Iris pigment epithelial cell (primary cell): ENCODE measurements at regions not wholly inside any gene's neighbourhood (a gene's known extent, or its start where the extent isn't known, plus 50 kb on each side); places are given as distances from the start of the nearest gene placed in this dataset.

Experiments
- DNase-seq: peaks from one replicate; pipeline ENCODE4 v3.0.0-alpha.2; 2011; ENCODE audit warnings: low read depth

DNA sequence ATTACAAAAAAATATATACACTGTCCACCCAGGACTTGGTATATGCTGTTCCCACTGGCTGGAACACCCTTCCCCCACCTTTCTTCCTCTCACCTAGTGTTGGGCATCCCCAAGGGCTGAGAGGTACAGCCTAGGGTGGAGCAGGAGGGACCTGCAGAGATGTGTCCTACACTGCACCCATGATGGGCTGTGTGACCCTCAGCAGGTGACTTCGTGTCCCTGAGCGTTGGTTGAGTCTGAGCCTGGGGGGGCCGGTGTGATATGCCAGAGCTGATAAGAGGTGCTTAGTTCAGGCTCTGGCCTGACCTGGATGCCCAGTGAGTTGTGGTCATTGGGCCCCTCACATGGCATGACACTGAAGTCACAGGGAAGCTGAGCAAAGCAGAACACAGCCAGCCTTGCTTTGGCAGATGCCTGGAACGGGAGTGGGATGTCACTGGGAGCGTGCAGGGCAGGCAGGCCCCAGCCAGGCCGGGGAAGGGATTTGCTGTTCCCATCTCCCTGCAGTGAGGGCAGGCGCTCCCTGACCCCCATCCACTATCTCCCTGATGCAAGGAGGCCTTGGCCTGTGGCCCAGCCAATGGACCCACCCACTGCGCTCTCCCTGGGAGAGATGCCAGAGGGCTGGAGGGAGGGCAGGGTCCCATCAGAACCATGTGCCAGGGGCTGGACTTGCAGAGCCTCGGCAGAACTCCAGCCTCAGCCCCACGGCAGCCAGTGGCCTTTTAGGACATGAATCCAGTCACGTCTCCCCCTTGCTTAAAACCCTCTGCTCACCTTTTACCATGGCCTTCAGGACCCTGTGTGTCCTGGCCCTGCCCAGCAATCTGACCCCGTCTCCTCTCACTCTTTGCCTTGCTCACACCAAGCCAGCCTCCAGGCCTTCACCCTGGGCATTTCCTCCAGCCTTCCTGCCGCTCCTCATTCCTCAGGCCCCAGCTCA is 138.9 kb downstream of the MN1 start:
- no peak for DNase-seq

DNA sequence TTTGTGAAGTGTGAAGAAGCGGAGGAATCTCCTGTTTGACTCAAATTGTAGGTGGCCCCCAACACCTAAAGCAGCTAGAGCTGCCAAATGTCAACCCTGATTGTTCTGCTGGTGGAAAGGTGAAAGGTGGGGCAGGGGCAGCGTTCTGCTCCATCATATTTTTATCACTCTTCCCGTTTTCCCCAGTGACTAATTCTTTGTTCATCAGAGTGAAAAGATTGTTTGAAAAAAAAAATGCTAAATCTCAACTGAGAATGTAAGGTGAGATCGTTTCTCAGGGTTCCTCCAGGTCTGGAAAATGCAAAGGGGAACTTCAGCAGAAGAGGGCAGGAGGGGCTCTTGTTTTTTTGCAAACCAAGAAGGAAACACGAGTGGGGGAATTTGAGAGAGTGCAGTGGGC is 137.7 kb downstream of the MN1 start:
- DNase-seq: no peak

DNA sequence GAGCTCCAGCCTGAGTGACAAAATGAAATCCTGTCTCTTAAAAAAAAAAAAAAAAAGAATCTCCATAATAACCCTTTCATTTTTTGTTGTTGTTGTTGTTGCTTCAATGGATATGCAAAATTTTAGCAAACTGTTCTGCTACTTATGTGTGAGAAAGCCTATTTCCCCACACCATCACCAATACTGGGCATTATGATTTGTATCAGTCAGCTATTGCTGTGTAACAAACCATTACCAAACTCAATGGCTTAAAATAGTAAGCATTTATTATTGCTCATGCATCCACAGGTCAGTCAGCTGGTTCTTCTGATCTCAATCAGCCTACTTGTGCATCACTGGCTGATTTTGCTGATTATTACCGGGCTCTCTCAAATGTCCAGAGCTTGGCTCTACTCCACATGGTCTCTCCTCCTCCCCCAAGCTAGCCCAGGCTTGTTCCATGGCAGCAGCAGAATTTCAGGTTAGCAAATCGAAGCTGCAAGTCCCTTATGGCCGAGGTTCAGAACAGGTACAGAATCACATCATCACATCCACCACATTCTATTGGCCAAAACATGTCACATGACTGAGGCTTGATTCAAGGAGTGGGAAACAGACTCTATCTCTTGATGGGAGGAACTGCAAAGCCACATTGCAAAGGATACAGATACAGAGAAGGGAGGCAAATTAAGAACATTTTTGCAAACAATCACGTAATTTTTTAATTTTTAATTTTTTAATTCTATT is 135.1 kb downstream of the MN1 start:
- DNase-seq: no peak

DNA sequence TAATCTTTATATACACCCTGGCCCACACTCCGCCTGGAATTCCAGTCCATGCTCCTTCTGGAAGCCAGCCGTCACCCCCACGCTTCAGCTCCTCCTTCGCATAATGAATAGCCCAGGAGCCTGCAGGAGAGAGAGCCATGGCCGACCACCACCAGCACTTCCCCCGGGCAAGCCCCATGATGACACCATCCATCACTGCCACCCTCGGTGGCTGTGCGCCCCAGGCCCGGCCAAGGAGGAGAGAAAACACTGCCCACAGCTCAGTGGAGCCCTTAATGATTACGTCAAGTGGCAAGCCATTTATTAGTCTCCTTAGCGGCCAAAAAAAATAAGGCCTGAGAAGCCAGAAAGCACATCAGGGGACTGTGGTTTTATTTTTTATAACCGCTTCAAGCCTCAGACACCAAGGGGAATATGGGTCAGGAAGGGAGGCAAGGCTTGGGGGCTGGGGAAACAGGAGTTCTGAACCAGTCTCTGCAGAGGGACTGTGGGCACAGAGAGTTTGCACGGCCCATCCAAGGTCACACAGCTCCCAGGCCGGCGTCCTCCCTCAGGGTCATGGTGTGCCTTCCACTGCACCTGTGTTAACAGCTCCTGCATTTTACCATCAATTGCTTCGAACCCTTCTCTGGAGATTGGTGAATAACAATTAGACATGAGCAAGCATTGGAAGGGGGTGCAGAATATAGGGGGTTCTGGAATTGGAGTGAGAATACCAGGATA is 134.3 kb downstream of the MN1 start:
- DNase-seq: no peak

DNA sequence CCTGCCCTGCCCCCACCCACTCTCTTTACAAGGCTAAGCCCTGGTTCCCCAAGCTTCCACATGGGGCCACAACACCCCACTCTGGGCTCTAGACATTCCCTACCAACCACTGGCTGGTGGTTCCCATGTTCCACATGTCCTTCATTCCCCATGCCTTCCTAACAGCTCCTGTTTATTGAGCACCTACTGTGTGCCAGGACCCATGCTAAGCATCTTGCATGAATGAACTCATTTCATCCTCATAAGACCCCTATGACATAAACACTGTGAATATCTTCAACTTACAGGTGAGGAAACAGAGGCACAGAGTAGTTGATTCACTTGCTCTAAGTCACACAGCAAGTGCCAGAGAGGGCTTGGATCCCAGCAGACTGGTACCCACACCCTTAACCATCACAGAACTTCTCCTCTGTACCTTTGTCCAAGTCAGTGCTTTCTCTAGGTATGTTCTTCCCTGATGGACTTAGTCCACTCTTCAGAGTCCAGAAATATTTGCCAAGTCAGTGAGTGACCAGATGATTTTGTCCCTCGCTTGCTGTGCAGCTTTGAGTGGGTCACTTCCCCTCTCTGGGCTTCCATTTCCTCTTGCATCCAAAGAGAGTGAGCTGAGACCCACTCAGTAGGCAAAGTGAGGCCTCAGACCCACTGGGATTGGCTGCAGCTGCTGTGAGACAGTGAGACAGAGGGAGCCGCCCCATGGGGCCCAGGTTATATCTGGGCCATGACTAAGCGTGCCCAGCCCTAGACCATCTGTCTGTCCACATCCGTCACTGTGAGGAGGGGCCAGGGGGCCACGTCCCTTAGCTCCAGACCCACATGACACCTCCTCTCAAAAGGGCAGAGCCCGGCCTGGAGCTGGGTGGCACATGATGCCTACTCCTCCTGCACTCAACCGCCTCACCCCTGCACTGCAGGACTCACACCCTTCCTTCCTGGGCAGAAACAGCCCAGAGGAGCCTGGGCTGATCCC is 132.4 kb downstream of the MN1 start:
- peak; percentile 25 for DNase-seq

DNA sequence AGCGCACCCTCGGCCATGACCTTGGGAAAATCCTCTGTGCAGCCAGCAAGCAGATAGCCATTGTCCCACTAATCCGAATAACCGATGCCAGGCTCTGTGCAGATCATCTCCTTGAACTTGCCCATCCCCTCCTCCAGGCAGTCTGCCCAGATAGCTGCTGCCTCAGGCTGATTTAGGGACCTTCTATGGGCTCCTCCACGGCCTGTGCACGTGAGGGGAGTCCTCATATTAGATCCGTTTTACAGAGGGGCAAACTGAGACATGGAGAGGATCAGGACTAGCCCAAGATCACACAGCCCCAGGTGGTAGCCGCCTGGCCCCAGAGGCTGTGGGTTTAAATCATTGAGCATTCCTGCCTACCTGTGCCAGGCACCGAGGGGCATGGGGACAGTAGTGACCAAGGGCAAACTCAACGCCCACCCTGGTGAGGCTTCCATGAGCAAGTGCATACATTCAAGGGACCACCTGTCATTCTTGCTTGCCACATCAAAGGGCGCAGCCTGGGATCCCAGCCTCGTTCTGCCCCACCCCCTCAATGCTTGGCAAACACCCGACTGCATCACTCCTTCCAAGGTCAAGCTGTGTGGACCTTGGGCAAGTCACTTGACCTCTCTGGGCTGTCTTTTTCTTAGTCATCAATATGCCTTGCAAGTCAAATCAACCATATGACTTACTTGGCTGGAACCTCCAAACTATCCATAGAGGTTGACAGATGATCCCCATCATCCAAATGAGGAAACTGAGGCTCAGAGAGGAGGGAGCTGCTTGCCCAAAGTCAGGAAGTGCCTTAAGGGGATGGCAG is 131.6 kb downstream of the MN1 start:
- no peak for DNase-seq

DNA sequence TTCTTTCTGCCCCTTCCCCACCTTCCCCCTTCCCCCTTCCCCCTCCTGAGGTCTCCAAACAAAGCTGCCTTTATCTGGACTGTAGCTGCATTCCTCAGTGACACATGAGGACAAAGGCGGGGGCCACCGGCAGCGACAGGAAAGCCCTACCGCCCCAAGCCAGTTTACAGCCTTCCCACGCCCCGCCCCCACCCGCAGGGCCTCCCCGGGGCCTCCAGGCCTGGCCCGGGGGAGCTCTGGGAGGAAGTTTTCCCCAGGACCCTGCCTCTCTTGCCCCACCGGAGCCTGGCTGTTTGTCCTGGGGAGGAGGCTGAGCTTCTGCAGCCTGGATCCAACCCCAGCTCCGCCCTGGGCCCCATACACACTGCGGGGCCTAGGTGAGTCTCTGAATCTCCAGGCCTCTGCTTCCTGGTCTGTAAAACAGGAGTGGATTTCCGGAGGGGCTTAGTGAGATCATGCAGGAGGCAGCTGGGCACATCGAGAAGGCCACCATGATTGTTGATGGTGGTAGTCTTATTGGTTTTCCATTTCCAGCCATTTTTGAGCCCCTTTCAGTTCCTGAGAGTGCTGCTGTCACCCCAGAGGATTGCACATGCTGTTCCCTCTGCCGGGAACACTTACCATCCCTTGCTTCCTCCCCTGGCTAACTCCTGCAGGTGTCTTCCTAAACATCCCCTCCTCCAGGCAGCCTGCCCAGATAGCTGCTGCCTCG is 130.7 kb downstream of the MN1 start:
- no peak for DNase-seq

DNA sequence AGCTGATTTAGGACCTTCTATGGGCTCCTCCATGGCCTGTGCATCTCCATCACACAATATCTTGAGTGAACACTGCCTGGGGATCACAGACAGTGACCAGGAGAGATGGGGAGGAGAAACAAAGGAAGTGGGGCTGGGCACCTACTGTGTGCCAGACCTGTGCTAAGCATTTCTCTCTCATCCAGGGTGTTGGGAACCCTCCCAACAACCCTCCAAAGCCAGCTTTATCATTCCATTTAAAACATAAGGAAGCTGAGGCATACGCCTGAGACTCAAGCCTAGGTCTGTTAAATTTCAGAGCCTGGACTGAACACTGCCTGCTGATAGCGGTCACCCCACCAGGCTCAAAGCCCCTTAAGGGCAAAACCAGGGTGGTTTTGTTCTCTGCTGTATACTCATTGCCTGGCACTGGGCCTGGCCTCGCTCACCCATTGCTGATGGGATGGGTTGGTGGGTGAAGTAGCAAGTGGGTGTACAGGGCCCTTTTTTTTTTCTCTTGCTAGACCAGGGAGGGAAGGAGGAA is 130.1 kb downstream of the MN1 start:
- DNase-seq: no peak

DNA sequence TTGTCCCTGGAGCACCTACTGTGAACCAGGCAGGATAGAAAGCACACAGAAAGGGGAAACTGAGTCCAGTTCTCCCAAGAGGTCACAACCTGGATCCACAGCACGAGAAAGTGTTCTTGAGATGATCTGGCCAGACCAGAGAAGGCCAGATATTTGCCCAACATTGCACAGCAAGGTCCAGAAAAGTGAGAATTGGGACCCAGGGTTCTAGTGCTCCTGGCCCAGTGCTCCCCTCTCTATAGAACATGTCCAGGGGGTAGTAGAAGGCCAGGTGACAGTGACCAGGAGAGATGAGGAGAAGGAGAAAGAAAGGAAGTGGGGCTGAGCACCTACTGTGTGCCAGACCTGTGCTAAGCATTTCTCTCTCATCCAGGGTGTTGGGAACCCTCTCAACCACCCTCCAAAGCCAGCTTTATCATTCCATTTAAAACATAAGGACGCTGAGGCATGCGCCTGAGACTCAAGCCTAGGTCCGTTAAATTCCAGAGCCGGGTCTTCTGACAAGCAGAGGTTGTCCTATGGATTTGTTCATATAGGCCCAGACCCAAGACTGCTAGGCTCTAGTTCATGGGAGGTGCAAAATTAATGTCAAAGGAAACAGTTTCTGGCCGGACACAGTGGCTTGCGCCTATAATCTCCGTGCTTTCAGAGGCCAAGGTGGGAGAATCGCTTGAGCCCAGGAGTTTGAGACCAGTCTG is 128.7 kb downstream of the MN1 start:
- DNase-seq: no peak

DNA sequence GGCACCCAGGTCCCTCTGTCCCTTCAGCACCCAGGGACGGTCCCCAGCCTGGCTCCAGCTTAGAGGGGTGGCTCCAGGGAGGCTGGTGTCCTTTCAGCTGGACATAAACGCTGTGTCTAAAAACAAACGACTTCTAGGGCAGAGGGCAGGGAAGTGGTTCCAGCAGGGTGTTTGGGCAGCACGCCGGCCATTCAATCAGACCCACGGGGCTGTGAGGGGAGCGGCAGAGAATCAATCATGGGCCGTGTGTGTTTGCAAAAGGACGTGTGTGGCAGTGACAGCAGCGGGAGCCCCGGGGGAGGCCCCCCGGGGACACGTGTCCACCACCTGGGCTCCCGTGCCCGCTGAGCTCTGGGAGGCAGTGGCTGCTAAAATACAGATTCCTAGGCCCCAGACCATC is 127.7 kb downstream of the MN1 start:
- no peak for DNase-seq

DNA sequence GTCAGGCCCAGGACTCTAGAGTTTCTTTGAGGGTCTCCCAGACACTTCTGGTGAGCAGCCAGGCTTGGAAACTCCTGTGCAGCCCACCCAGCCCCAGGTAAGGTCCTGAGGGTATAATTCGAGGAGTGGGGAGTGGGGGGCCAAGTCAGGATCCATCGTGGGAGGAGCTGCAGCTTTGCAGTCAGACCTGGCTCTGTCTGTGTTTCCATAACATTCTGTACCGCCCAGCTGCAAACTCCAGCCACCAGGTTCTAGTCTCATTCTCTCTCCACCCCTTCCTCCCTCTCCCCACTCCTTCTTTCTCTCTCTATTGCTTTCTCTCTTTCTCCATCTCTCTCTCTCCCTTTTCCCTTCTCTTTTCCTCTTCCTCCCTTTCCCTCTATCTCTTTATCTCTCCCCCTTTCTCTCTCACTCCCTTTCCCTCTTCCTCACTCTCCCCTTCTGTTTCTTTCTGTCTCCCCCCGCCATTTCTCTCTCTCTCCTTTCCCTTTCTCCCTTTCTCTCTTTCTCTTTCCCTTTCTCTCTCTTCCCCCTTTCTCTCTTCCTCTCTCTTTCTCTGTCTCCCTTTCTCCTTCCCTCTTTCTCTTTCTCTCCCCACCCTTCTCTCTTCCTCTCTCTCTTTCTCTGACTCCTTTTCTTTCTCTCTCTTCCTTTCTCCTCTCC is 127.2 kb downstream of the MN1 start:
- DNase-seq: no peak

DNA sequence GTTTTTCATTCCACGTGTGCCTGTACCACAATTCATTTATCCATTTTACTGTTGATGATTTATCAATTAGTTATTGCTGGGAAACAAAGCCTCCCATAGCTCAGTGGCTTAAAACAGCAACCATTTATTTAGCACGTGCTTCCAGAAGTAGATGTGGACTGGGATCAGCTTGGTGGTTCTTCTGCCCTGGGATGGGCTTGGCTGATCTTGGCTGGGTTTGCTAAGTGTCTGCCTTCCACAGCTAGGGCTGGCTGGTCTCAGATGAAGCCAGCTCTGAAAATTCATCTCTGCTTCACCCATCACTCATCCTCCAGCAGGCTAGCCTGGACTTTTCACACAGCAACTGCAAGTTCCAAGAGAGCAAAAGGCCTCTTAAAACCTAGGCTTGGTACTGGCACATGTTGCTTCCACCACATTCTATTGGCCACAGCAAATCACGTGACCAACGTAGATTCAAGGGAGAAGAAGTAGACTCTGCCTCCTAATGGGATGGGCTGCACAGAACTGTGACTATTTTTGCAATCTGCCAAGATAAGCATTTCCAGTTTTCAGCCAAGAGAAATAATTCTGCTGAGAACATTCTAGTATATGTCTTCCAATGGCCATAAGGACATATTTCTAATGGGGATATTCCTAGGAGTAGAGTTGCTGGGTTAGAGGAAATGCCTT is 124.9 kb downstream of the MN1 start:
- no peak for DNase-seq

DNA sequence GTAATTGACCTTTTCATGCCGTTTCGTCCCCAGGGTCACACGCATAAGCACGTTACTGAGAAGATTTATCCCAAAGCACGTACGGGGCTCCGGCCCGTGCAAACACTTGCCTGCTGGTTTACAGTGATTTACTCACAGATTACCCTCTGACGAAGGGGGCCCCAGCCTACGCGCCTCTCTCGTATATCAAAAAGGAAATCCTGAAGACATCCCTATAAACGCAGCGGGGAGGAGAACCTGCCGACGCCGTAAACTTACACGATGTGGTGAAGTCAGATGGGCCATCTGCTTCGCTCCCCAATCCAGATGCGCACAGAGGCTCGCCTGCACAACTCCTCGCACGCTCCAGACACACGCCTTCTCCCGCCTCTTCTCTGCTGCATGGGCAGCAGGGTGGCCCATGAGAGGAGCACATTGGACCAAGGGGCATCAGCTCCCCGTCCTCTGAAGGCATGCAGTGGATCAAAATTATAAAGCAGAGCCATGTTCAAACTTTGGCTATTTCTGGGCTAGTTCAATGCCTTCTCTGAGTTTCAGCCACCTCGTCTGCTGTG is 123.6 kb downstream of the MN1 start:
- DNase-seq: no peak

DNA sequence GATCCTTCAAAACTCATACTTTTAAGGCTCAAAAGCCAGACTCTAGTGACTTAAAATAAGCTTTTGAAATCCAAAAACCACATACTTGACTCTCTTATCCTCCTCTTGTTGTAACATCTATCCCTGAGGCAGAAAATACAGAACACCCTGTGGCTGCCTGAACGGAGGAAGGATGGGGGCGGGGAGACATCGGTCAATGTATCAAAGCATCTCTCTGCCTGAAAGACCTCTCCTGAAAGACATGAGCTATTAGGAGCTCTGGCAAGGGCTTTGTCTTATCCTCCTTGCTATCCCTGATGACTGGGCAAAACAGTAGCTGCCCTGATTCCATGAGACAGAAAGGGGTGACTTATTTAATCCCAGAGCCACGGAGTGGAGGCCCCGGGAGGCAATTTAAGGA is 122.4 kb downstream of the MN1 start:
- no peak for DNase-seq

DNA sequence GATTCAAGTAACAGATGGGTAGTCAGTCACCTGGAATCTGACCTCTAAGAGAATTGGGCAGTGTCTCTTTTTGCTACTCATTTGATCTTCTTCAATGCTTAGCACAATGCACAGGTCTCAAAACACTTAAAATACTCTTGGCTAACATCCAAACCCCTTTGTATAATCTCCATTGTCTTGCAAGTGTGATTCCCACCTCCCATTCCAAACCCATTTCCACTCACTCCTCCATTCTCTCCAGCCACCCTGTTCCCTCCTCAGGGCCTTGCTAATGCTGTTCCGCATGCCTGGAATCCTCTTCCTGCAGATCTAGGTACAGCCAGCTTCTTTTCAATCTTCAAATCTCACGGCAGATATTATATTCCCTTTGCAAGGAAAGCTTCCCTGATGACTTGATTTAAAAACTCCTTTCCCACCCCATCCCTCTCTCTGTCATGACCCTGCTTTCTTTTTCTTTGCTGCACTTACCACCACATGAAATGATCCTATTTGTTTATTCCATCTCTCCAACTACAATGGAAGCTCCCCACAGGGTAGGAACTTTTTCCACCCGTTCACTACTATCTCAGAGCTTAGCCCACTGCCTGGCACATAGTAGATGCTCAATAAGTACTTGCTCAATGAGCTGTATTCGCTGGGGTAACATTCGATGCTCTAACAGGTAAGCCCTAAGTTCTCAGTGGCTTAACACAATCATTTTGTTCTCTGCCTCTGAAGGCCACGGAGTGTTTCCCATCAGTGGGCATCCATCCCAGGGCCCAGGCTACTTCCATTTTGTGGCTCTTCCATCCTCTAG is 121.7 kb downstream of the MN1 start:
- DNase-seq: no peak

DNA sequence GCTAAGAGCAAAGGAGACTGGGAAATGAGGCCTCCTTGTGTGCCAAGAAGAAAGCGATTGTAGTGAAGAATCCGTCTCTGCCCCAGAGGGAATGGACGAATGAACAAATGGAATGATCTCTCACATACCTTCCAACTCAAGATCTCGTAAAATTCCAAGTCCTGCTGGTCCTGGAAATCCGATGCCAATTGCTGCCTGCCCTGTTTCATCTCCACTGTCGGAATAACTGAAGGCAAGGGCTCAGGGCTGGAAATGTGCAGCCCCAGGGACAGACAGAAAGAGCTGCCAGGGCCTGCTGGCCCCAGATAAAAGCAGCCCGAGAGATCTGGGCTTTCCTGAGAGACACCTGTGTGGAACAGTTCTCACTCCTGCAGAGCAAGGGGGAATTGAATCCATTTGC is 120.9 kb downstream of the MN1 start:
- DNase-seq: no peak

DNA sequence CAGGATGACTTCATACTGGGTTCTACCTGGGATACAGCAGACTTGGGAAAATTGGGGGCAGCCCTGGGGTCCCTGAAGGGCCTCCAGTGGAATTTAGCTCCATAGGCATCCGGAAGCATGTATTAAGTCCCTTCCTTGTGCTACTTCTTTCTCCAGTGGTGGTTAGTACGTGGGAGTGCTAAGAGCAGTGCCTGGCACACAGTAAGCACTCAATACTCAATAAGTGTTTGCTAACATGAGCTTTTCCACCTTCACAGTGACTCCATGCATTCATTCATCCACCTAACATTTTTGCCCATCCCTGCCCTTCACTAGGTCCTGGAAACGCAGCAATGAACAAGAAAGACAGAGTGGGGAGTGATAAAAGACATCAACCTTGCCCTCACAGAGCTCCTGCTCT is 120.5 kb downstream of the MN1 start:
- DNase-seq: no peak
